Panc1 (cell line): ENCODE measurements at regions not wholly inside any gene's neighbourhood (a gene's known extent, or its start where the extent isn't known, plus 50 kb on each side); places are given as distances from the start of the nearest gene placed in this dataset.

Experiments used
- ATAC-seq: fragments of 200-7000 bp; cut with Tn5 transposase; 2 replicates; pipeline ENCODE4 v1.9.1; 2020; ENCODE audit warnings: mild to moderate bottlenecking, moderate library complexity
- BruUV-seq: library from RNA; stranded (reverse); fragments of 400-500 nt; replicated peaks from 2 replicates; lab custom pipeline; 2021; lab: Mats Ljungman, UMichigan
- CTCF ChIA-PET: fragments of 300-600 bp; sonication (Branson Sonifier 250); formaldehyde crosslinking; loops from one replicate; lab custom pipeline; 2022; ENCODE audit warnings: antibody characterized with exemption; lab: Charles Lee
- POLR2A ChIA-PET: fragments of 300-600 bp; sonication (Branson Sonifier 250); formaldehyde crosslinking; loops from one replicate; lab custom pipeline; 2022; ENCODE audit warnings: antibody characterized with exemption; lab: Charles Lee
- DNase-seq: peaks from one replicate; pipeline ENCODE4 v3.0.0-alpha.2; 2010; ENCODE audit warnings: low read depth, low spot score
- H3K27ac ChIP-seq: 2 replicates; pipeline ENCODE4 v1.5.1; 2011; ENCODE audit warnings: mild to moderate bottlenecking, low read length, inconsistent platforms
- H3K27me3 ChIP-seq: fragments of 200-500 bp; sonication (Bioruptor generic); 2 replicates; pipeline ENCODE4 v1.6.0; 2014; ENCODE audit warnings: low read length, inconsistent platforms; ENCODE audit not compliant: control insufficient read depth, insufficient read depth
- H3K36me3 ChIP-seq: fragments of 200-500 bp; sonication (Bioruptor generic); 2 replicates; pipeline ENCODE4 v1.5.1; 2014; ENCODE audit warnings: inconsistent platforms, mild to moderate bottlenecking, low read length, moderate library complexity; ENCODE audit not compliant: control insufficient read depth, insufficient read depth
- H3K4me1 ChIP-seq: 2 replicates; pipeline ENCODE4 v1.5.1; 2011; ENCODE audit warnings: inconsistent platforms, mild to moderate bottlenecking, low read length, moderate library complexity; ENCODE audit not compliant: control insufficient read depth, insufficient read depth
- H3K4me3 ChIP-seq, 2 experiments: 2 replicates each; pipeline ENCODE4 v1.5.1; 2011 to 2012; ENCODE audit warnings: low read depth in 2 of 2, low read length in 2 of 2, mild to moderate bottlenecking in 2 of 2, inconsistent platforms in 1 of 2, moderate library complexity in 1 of 2
- H3K9me3 ChIP-seq: fragments of 200-500 bp; sonication (Bioruptor generic); 2 replicates; pipeline ENCODE4 v1.5.1; 2014; ENCODE audit warnings: low read depth, mild to moderate bottlenecking, inconsistent platforms, low read length, moderate library complexity; ENCODE audit not compliant: control insufficient read depth, insufficient read depth
- POLR2AphosphoS5 ChIP-seq: IDR thresholded peaks from 2 replicates; pipeline ENCODE4 v1.6.1; 2012; ENCODE audit warnings: mild to moderate bottlenecking, low read depth, low read length, moderate library complexity
- SIN3A ChIP-seq: IDR thresholded peaks from 2 replicates; pipeline ENCODE4 v1.6.1; 2012; ENCODE audit warnings: low read depth, mild to moderate bottlenecking, low read length, moderate library complexity, borderline replicate concordance; ENCODE audit not compliant: insufficient read depth
- TCF7L2 ChIP-seq: IDR thresholded peaks from 2 replicates; pipeline ENCODE4 v1.6.1; 2011; ENCODE audit warnings: mild to moderate bottlenecking, low read depth, low read length, inconsistent platforms
- in situ Hi-C: cut with HindIII; loops from 2 replicates; pipeline ENCODE4 v1.10.0; 2016; ENCODE audit warnings: low sequenced_read_pairs, low pct_unique_long_range_greater_than_20kb
- intact Hi-C: fragments of 100-400 bp; cut with micrococcal nuclease; formaldehyde crosslinking; loops from one replicate; pipeline ENCODE4 v1.10.0; 2022; ENCODE audit not compliant: unreplicated experiment
- TF ChIP-seq, protein P1 (sequence below): fragments of 450-650 bp; IDR thresholded peaks from 2 replicates; pipeline ENCODE4 v1.5.1; 2017; ENCODE audit warnings: mild to moderate bottlenecking
- TF ChIP-seq, protein P2 (sequence below), 2 experiments: IDR thresholded peaks; 2 replicates each; pipeline ENCODE4 v1.6.1; 2011 to 2012; ENCODE audit warnings: low read depth in 2 of 2, control low read depth in 1 of 2, low read length in 1 of 2, mild to moderate bottlenecking in 1 of 2, moderate library complexity in 1 of 2; ENCODE audit not compliant: insufficient read depth in 1 of 2

- no peaks in the 10 kb centered on the region for H3K27me3 ChIP-seq
- no peaks in the 10 kb centered on the region for H3K4me1 ChIP-seq
- H3K36me3 ChIP-seq, result no peaks in the 10 kb centered on the region
- no peak overlapping the region for H3K27ac ChIP-seq
- intact Hi-C loops (no loop called here), in situ Hi-C loops (no loop called here)
- H3K4me3 ChIP-seq, result no peak overlapping the region
- ChIA-PET POLR2A (no interaction called here), CTCF (no interaction called here)
- no TSS peak for BruUV-seq
- no peaks in the 10 kb centered on the region for H3K9me3 ChIP-seq
- DNase-seq (no peak), ATAC-seq (no peak)
- TF ChIP-seq, protein P1, sequence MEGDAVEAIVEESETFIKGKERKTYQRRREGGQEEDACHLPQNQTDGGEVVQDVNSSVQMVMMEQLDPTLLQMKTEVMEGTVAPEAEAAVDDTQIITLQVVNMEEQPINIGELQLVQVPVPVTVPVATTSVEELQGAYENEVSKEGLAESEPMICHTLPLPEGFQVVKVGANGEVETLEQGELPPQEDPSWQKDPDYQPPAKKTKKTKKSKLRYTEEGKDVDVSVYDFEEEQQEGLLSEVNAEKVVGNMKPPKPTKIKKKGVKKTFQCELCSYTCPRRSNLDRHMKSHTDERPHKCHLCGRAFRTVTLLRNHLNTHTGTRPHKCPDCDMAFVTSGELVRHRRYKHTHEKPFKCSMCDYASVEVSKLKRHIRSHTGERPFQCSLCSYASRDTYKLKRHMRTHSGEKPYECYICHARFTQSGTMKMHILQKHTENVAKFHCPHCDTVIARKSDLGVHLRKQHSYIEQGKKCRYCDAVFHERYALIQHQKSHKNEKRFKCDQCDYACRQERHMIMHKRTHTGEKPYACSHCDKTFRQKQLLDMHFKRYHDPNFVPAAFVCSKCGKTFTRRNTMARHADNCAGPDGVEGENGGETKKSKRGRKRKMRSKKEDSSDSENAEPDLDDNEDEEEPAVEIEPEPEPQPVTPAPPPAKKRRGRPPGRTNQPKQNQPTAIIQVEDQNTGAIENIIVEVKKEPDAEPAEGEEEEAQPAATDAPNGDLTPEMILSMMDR, result no peak
These were observed 335.7 kb downstream of the FOXG1 start for GRCh38 chr14:29102266-29102665.

DNA sequence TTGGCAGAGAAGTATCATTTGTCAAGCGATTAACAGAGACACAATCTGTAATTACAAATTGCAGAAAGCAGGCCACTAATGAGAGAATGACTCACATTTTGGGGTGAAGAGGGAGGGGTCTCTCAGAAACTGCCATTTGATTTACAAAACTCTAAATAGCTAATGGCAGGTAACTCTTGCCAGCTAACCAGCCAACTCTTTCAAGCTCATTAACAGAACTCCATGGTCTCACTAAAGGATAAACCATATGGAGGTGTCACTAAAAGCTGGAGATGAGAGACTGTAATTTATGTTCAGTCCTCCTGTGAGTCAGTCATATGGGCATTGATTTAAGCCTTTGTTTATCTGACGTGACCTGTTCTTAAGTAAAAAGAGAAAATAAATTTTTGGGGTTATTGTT is 336.4 kb downstream of the FOXG1 start:
- no peak for ATAC-seq
- H3K27ac ChIP-seq, result no peak overlapping the region
- no peak for DNase-seq
- no peaks in the 10 kb centered on the region for H3K4me1 ChIP-seq
- ChIA-PET POLR2A (no interaction called here), CTCF (no interaction called here)
- H3K4me3 ChIP-seq, result no peak overlapping the region
- H3K27me3 ChIP-seq, result no peaks in the 10 kb centered on the region
- BruUV-seq, result no TSS peak
- H3K36me3 ChIP-seq, result no peaks in the 10 kb centered on the region
- no peak for TF ChIP-seq POLR2AphosphoS5
- TF ChIP-seq, protein P2, sequence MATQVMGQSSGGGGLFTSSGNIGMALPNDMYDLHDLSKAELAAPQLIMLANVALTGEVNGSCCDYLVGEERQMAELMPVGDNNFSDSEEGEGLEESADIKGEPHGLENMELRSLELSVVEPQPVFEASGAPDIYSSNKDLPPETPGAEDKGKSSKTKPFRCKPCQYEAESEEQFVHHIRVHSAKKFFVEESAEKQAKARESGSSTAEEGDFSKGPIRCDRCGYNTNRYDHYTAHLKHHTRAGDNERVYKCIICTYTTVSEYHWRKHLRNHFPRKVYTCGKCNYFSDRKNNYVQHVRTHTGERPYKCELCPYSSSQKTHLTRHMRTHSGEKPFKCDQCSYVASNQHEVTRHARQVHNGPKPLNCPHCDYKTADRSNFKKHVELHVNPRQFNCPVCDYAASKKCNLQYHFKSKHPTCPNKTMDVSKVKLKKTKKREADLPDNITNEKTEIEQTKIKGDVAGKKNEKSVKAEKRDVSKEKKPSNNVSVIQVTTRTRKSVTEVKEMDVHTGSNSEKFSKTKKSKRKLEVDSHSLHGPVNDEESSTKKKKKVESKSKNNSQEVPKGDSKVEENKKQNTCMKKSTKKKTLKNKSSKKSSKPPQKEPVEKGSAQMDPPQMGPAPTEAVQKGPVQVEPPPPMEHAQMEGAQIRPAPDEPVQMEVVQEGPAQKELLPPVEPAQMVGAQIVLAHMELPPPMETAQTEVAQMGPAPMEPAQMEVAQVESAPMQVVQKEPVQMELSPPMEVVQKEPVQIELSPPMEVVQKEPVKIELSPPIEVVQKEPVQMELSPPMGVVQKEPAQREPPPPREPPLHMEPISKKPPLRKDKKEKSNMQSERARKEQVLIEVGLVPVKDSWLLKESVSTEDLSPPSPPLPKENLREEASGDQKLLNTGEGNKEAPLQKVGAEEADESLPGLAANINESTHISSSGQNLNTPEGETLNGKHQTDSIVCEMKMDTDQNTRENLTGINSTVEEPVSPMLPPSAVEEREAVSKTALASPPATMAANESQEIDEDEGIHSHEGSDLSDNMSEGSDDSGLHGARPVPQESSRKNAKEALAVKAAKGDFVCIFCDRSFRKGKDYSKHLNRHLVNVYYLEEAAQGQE (IDR thresholded peaks at IDR 0.05; ENCODE audit: insufficient read depth in 1 of 2, low read depth in 2 of 2, low read length in 1 of 2), result no peak
- no peak for TF ChIP-seq TCF7L2
- TF ChIP-seq SIN3A, result no peak
- intact Hi-C loops (no loop called here), in situ Hi-C loops (no loop called here)
- H3K9me3 ChIP-seq, result no peaks in the 10 kb centered on the region

- BruUV-seq, result no TSS peak
- Histone ChIP-seq H3K4me1 (no peaks in the 10 kb centered on the region), H3K4me3 (no peak overlapping the region), H3K27ac (no peak overlapping the region), H3K27me3 (no peaks in the 10 kb centered on the region), H3K9me3 (no peaks in the 10 kb centered on the region), H3K36me3 (no peaks in the 10 kb centered on the region)
- in situ Hi-C loops, result no loop called here
- intact Hi-C loops, result no loop called here
- no peak for DNase-seq
- TF ChIP-seq POLR2AphosphoS5 (no peak), SIN3A (no peak), TCF7L2 (no peak)
- TF ChIP-seq, protein P2 (IDR thresholded peaks at IDR 0.05; ENCODE audit: insufficient read depth in 1 of 2, low read depth in 2 of 2, low read length in 1 of 2), result no peak
- TF ChIP-seq, protein P1, result no peak
- no peak for ATAC-seq
- CTCF ChIA-PET, result no interaction called here
- POLR2A ChIA-PET, result no interaction called here
These were observed 342.3 kb downstream of the FOXG1 start for GRCh38 chr14:29108908-29109307.
